Fibroblast of lung (primary cell): ENCODE measurements at regions not wholly inside any gene's neighbourhood (a gene's known extent, or its start where the extent isn't known, plus 50 kb on each side); places are given as distances from the start of the nearest gene placed in this dataset.

Experiments used
- DNase-seq, 2 donors: peaks; one replicate each; pipeline versions ENCODE4 v3.0.0 to v3.0.0-alpha.2; 2010; ENCODE audit warnings: low read depth in 2 of 2
- H2AFZ ChIP-seq: 2 replicates; pipeline ENCODE4 v1.5.1; 2012; ENCODE audit warnings: low read length, control low read depth, inconsistent platforms
- H3K27ac ChIP-seq: 2 replicates; pipeline ENCODE4 v1.5.1; 2011; ENCODE audit warnings: low read length, control low read depth; ENCODE audit not compliant: insufficient read depth
- H3K27me3 ChIP-seq: 2 replicates; pipeline ENCODE4 v1.5.1; 2011; ENCODE audit warnings: mild to moderate bottlenecking, low read length; ENCODE audit not compliant: control insufficient read depth, insufficient read depth
- H3K36me3 ChIP-seq: 2 replicates; pipeline ENCODE4 v1.5.1; 2011; ENCODE audit warnings: low read length; ENCODE audit not compliant: control insufficient read depth, insufficient read depth
- H3K4me1 ChIP-seq: 2 replicates; pipeline ENCODE4 v1.5.1; 2011; ENCODE audit warnings: low read length; ENCODE audit not compliant: control insufficient read depth, insufficient read depth; ENCODE audit errors: extremely low read depth
- H3K4me2 ChIP-seq: 2 replicates; pipeline ENCODE4 v1.5.1; 2011; ENCODE audit warnings: low read length, control low read depth; ENCODE audit not compliant: insufficient read depth; ENCODE audit errors: extremely low read depth
- H3K4me3 ChIP-seq, 4 experiments: fragments of 200-600 bp in 1 of 4; sonication (generic) in 1 of 4; replicated peaks in 1 of 4; 2 replicates each; pipeline ENCODE4 v1.5.1; 2011 to 2016; ENCODE audit warnings: low read length in 4 of 4, low read depth in 3 of 4, mild to moderate bottlenecking in 3 of 4, control low read depth in 2 of 4, inconsistent platforms in 1 of 4, mixed read lengths in 1 of 4; ENCODE audit not compliant: insufficient read depth in 1 of 4; ENCODE audit errors: control extremely low read depth in 1 of 4
- H3K79me2 ChIP-seq: 2 replicates; pipeline ENCODE4 v1.5.1; 2012; ENCODE audit warnings: mild to moderate bottlenecking, low read length, inconsistent platforms; ENCODE audit not compliant: control insufficient read depth, insufficient read depth
- H3K9ac ChIP-seq: 2 replicates; pipeline ENCODE4 v1.5.1; 2011; ENCODE audit warnings: mild to moderate bottlenecking, low read length, control low read depth; ENCODE audit not compliant: insufficient read depth
- H3K9me3 ChIP-seq: 2 replicates; pipeline ENCODE4 v1.5.1; 2012; ENCODE audit warnings: low read depth, low read length; ENCODE audit not compliant: control insufficient read depth, insufficient read depth
- H4K20me1 ChIP-seq: 2 replicates; pipeline ENCODE4 v1.5.1; 2011; ENCODE audit warnings: low read length; ENCODE audit not compliant: control insufficient read depth, insufficient read depth; ENCODE audit errors: extremely low read depth
- EZH2 ChIP-seq: IDR thresholded peaks from 2 replicates; pipeline ENCODE4 v1.5.1; 2012; ENCODE audit warnings: low read length, control low read depth, mild to moderate bottlenecking; ENCODE audit errors: missing control alignments
- TF ChIP-seq, protein P1 (sequence below), 2 donors: IDR thresholded peaks in 1 of 2; conservative IDR thresholded peaks in 1 of 2; 1 replicate in 1 of 2; 2 replicates in 1 of 2; pipeline ENCODE4 v1.5.1; 2011 to 2012; ENCODE audit warnings: low read length in 2 of 2, control low read depth in 1 of 2, inconsistent platforms in 1 of 2, low read depth in 1 of 2, mild to moderate bottlenecking in 1 of 2

DNA sequence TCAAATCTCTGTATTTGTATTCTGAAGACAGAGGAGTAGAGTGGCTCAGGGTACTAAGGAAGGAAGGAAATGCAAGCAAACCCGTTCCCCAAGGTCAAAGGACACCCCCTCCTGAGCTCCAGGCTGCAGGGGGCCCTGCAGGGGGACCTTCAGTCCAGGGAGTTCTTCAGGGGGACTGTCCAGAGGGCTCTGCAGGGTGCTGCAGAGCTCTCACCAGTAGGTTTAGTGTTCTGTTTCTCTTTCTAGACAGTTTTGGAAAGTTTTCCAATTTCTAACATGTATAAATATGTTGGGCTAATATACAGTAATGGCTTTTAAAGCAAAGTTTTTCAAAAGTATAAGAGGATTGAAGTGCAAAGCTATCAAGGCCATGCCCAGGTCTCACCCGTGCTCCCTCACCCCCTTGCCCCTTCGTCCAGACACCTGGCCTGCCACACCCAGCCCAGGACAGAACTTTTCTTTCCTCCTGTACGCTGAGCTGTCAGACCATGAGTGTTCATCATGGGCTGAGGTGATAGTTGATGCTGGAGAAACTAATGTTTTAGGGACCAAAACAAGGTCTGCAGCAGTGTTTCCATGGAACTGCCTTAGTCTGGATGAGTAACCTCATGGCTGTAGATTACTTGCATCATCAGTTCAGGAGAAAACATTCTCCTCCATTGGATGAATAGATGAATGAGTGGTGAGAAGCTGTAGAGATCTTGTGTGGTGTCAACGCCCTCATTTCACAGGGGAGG lies 134.2 kb downstream of the GLI2 start:
- no peak overlapping the region for H3K4me2 ChIP-seq
- no peak overlapping the region for H2AFZ ChIP-seq
- peaks cover 29% of the 10 kb centered on the region for H3K79me2 ChIP-seq
- no peaks in the 10 kb centered on the region for H4K20me1 ChIP-seq
- H3K4me3 ChIP-seq: no peak overlapping the region
- no peaks in the 10 kb centered on the region for H3K27me3 ChIP-seq
- no peak for DNase-seq
- TF ChIP-seq, protein P1, sequence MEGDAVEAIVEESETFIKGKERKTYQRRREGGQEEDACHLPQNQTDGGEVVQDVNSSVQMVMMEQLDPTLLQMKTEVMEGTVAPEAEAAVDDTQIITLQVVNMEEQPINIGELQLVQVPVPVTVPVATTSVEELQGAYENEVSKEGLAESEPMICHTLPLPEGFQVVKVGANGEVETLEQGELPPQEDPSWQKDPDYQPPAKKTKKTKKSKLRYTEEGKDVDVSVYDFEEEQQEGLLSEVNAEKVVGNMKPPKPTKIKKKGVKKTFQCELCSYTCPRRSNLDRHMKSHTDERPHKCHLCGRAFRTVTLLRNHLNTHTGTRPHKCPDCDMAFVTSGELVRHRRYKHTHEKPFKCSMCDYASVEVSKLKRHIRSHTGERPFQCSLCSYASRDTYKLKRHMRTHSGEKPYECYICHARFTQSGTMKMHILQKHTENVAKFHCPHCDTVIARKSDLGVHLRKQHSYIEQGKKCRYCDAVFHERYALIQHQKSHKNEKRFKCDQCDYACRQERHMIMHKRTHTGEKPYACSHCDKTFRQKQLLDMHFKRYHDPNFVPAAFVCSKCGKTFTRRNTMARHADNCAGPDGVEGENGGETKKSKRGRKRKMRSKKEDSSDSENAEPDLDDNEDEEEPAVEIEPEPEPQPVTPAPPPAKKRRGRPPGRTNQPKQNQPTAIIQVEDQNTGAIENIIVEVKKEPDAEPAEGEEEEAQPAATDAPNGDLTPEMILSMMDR (conservative IDR thresholded peaks at IDR 0.05 in 1 of 2, IDR thresholded peaks at IDR 0.05 in 1 of 2; ENCODE audit: low read depth in 1 of 2, low read length in 2 of 2): no peak
- TF ChIP-seq EZH2: no peak
- peaks cover 15% of the 10 kb centered on the region for H3K4me1 ChIP-seq
- no peaks in the 10 kb centered on the region for H3K36me3 ChIP-seq
- no peaks in the 10 kb centered on the region for H3K9me3 ChIP-seq
- H3K9ac ChIP-seq: no peak overlapping the region
- no peak overlapping the region for H3K27ac ChIP-seq

DNA sequence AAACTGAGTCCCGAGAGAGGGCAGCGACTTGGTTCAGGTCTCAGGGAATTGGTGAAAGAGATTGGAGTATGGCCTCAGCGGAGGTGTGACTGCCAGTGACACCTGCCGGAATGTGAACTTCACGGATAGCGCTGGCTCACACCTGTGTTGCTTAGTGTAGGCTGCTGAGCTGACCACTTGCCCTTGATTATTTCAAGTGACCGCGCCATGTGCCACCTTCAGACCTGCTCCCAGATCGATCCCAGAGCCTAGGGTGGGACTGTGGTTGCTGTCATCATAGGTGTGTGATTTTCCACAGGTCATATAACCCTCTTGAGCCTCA lies 134.8 kb downstream of the GLI2 start:
- no peaks in the 10 kb centered on the region for H3K27me3 ChIP-seq
- no peaks in the 10 kb centered on the region for H3K9me3 ChIP-seq
- no peaks in the 10 kb centered on the region for H3K36me3 ChIP-seq
- no peak overlapping the region for H3K9ac ChIP-seq
- H3K4me2 ChIP-seq: no peak overlapping the region
- H3K4me1 ChIP-seq: peaks cover 15% of the 10 kb centered on the region
- no peak overlapping the region for H3K4me3 ChIP-seq
- TF ChIP-seq, protein P1 (conservative IDR thresholded peaks at IDR 0.05 in 1 of 2, IDR thresholded peaks at IDR 0.05 in 1 of 2; ENCODE audit: low read depth in 1 of 2, low read length in 2 of 2): no peak
- TF ChIP-seq EZH2: no peak
- H4K20me1 ChIP-seq: no peaks in the 10 kb centered on the region
- peaks cover 30% of the 10 kb centered on the region for H3K79me2 ChIP-seq
- no peak for DNase-seq
- no peak overlapping the region for H3K27ac ChIP-seq
- no peak overlapping the region for H2AFZ ChIP-seq

DNA sequence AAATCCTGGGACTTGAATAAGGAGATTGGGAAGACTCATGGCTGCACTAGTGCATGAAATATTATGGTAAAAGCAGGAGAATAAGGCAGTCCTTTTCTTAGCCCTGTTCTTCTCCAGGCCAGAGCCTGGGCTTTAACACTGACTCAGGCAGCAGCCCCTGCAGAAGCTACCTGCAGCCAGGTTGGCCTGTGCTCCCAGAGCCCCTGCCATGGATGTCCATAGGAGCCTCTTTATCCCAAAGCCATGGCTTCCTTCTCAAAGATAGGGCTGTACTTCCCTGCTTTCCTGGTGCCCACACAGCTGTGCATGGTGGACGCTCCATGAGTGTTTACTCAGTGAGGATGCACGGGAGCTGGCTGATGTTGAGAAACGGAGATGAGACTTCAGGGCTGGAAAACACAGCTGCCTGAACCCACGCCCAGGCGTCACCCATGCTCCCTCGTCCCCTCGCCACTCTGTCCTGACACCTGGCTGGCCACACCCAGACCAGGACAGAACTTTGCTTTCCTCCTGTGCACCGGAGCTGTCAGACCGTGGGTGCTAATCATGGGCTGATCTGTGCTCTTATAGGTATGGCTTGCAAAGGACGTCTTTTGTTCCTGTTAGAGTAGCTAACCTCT lies 135.5 kb downstream of the GLI2 start:
- no peak overlapping the region for H3K4me3 ChIP-seq
- H3K9ac ChIP-seq: no peak overlapping the region
- no peak overlapping the region for H3K4me2 ChIP-seq
- no peak overlapping the region for H2AFZ ChIP-seq
- no peaks in the 10 kb centered on the region for H3K36me3 ChIP-seq
- H3K9me3 ChIP-seq: no peaks in the 10 kb centered on the region
- H4K20me1 ChIP-seq: no peaks in the 10 kb centered on the region
- no peak for TF ChIP-seq EZH2
- TF ChIP-seq, protein P1 (conservative IDR thresholded peaks at IDR 0.05 in 1 of 2, IDR thresholded peaks at IDR 0.05 in 1 of 2; ENCODE audit: low read depth in 1 of 2, low read length in 2 of 2): no peak
- H3K27ac ChIP-seq: no peak overlapping the region
- no peaks in the 10 kb centered on the region for H3K27me3 ChIP-seq
- peaks cover 30% of the 10 kb centered on the region for H3K79me2 ChIP-seq
- DNase-seq: no peak
- H3K4me1 ChIP-seq: peaks cover 15% of the 10 kb centered on the region
